IMR-90 (cell line): ENCODE measurements at regions not wholly inside any gene's neighbourhood (a gene's known extent, or its start where the extent isn't known, plus 50 kb on each side); places are given as distances from the start of the nearest gene placed in this dataset.

Source experiments
- CEBPB ChIP-seq: IDR thresholded peaks from 2 replicates; pipeline ENCODE4 v1.6.1; 2012; ENCODE audit warnings: low read depth, low read length, improper control_type of control experiment
- CHD1 ChIP-seq: IDR thresholded peaks from 2 replicates; pipeline ENCODE4 v1.6.1; 2012; ENCODE audit warnings: low read depth, low read length, improper control_type of control experiment
- CTCF ChIP-seq: conservative IDR thresholded peaks from 2 replicates; pipeline ENCODE4 v1.5.1; 2012; ENCODE audit warnings: mild to moderate bottlenecking, low read depth, low read length, improper control_type of control experiment
- ELK1 ChIP-seq: fragments of 150-350 bp; IDR thresholded peaks from 2 replicates; pipeline ENCODE4 v1.6.1; 2016; ENCODE audit warnings: low read depth, mild to moderate bottlenecking, low read length, moderate library complexity, borderline replicate concordance
- MAFK ChIP-seq: IDR thresholded peaks from 2 replicates; pipeline ENCODE4 v1.6.1; 2012; ENCODE audit warnings: low read depth, low read length, improper control_type of control experiment
- NFE2L2 ChIP-seq: fragments of 150-350 bp; IDR thresholded peaks from 2 replicates; pipeline ENCODE4 v1.6.1; 2016; ENCODE audit warnings: low read depth, mild to moderate bottlenecking, low read length
- POLR2A ChIP-seq: IDR thresholded peaks from 2 replicates; pipeline ENCODE4 v1.6.1; 2012; ENCODE audit warnings: mild to moderate bottlenecking, low read depth, low read length
- RAD21 ChIP-seq: IDR thresholded peaks from 2 replicates; pipeline ENCODE4 v1.6.1; 2012; ENCODE audit warnings: low read length, improper control_type of control experiment
- USF2 ChIP-seq: fragments of 150-350 bp; IDR thresholded peaks from 2 replicates; pipeline ENCODE4 v1.6.1; 2017; ENCODE audit warnings: mild to moderate bottlenecking, antibody characterized with exemption, low read length, low read depth

GRCh38 chr20:39150501-39150900 lies 188.4 kb downstream of the DHX35 start:
- TF ChIP-seq CTCF, result no peak
- TF ChIP-seq CEBPB, result no peak
- TF ChIP-seq MAFK, result no peak
- TF ChIP-seq POLR2A, result no peak
- no peak for TF ChIP-seq USF2
- TF ChIP-seq CHD1, result no peak
- no peak for TF ChIP-seq ELK1
- no peak for TF ChIP-seq NFE2L2
- TF ChIP-seq RAD21, result no peak
